ENCODE measurements at regions not wholly inside any gene's neighbourhood (a gene's known extent, or its start where the extent isn't known, plus 50 kb on each side); places are given as distances from the start of the nearest gene placed in this dataset.
"Not testable (repeated sequence)": the region's sequence is repeated elsewhere in the genome, so short reads cannot be mapped to it uniquely, and the experiment has no call there.

GRCh38 chr10:20485554-20485953, 411.6 kb downstream of the NEBL start:
- no peak for DNase-seq

- no peak for DNase-seq
Measured at GRCh38 chr10:20481054-20481453, 416.1 kb downstream of the NEBL start.

- not testable (repeated sequence) for DNase-seq
Measured at GRCh38 chr10:20480575-20480974, 416.5 kb downstream of the NEBL start.

- DNase-seq = no peak
Measured at GRCh38 chr10:20474064-20474463, 423.0 kb downstream of the NEBL start.

- no peak for DNase-seq
Measured at GRCh38 chr10:20473023-20473760, 423.9 kb downstream of the NEBL start.

- no peak for DNase-seq
Measured at GRCh38 chr10:20466731-20467130, 430.4 kb downstream of the NEBL start.

- DNase-seq = no peak
Measured at GRCh38 chr10:20457649-20458048, 439.5 kb downstream of the NEBL start.

- no peak for DNase-seq
Measured at GRCh38 chr10:20455774-20456173, 441.3 kb downstream of the NEBL start.

- no peak for DNase-seq
Measured at GRCh38 chr10:20454331-20454730, 442.8 kb downstream of the NEBL start.

- DNase-seq = no peak
Measured at GRCh38 chr10:20446561-20447193, 450.4 kb downstream of the NEBL start.

- DNase-seq = no peak
Measured at GRCh38 chr10:20443094-20443493, 454.0 kb downstream of the NEBL start.

- DNase-seq = no peak
Measured at GRCh38 chr10:20429742-20430141, 467.4 kb downstream of the NEBL start.

- DNase-seq = no peak
Measured at GRCh38 chr10:20427821-20428220, 469.3 kb downstream of the NEBL start.

GRCh38 chr10:20418286-20418685, 478.8 kb downstream of the NEBL start:
- DNase-seq = no peak

GRCh38 chr10:20417791-20418190, 479.3 kb downstream of the NEBL start:
- no peak for DNase-seq

GRCh38 chr10:20415684-20416083, 481.4 kb downstream of the NEBL start:
- no peak for DNase-seq

- DNase-seq = no peak
Measured at GRCh38 chr10:20407357-20407756, 489.8 kb downstream of the NEBL start.

- DNase-seq = no peak
Measured at GRCh38 chr10:20406281-20407104, 490.6 kb downstream of the NEBL start.

- DNase-seq = no peak
Measured at GRCh38 chr10:20405761-20406160, 491.4 kb downstream of the NEBL start.

- DNase-seq = no peak
Measured at GRCh38 chr10:20405050-20405449, 492.1 kb downstream of the NEBL start.

GRCh38 chr10:20399772-20400171, 497.3 kb downstream of the NEBL start:
- no peak for DNase-seq

GRCh38 chr10:20396701-20397100, 500.4 kb downstream of the NEBL start:
- no peak for DNase-seq

- no peak for DNase-seq
Measured at GRCh38 chr10:20396205-20396604, 500.9 kb downstream of the NEBL start.

- no peak for DNase-seq
Measured at GRCh38 chr10:20391629-20392028, 505.5 kb downstream of the NEBL start.
